GM21360 (cell line): ENCODE measurements at regions not wholly inside any gene's neighbourhood (a gene's known extent, or its start where the extent isn't known, plus 50 kb on each side); places are given as distances from the start of the nearest gene placed in this dataset.
A peak's percentile ranks its signal among the peaks of the same experiment; 100 is the strongest.
"Not testable (repeated sequence)": the region's sequence is repeated elsewhere in the genome, so short reads cannot be mapped to it uniquely, and the experiment has no call there.

Experiments
- ATAC-seq: cut with Tn5 transposase; IDR thresholded peaks from one replicate; pipeline ENCODE4 v1.9.1; 2021; ENCODE audit warnings: mild to moderate bottlenecking, moderate library complexity; ENCODE audit not compliant: unreplicated experiment

DNA sequence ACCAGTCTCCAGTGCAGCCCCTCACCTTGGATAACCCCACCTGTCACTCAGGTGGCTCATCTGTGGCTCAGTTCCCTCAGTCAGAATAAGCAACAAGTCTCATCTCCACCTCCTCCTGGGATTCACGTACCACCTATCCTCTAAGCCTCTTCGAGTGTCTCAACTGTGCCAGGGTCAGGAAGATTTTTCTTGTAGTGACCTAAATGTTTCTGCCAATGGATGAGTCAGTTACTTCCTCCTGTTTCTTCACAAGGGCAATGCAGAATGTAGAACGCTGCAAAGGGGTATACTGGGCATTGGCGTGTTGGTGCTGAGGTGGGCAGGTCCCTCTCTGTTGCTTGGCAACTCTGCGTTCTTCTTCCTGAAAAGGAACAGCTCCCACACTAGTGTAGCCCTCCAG, 213.3 kb upstream of the CXCR4 start:
- ATAC-seq = no peak

- ATAC-seq = no peak
Measured at GRCh38 chr2:136328207-136328795, 210.4 kb upstream of the CXCR4 start.

- ATAC-seq = no peak
Measured at GRCh38 chr2:136327162-136327852, 209.4 kb upstream of the CXCR4 start.

DNA sequence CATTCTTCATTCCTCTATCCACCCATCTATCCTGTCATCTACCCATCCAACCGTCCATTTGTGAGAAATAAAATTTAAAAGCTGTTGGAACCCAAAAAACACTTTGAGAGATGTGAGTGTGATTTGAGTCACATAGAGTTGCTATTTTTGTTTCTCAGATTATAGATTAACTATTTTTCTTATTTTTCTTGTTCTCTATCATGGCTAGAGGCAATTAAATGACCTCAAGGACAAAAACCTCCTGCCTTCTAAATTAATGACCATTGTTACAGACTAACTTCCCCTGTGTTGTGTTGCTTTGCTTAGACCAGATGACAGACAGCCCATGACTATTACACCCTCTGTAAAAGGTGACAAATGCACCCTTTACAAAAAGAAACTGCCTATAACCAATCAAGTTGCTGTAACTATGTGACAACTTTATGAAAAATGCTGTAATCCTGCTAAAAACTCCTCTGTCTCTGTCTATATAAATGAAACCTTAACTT, 207.9 kb upstream of the CXCR4 start:
- no peak for ATAC-seq

DNA sequence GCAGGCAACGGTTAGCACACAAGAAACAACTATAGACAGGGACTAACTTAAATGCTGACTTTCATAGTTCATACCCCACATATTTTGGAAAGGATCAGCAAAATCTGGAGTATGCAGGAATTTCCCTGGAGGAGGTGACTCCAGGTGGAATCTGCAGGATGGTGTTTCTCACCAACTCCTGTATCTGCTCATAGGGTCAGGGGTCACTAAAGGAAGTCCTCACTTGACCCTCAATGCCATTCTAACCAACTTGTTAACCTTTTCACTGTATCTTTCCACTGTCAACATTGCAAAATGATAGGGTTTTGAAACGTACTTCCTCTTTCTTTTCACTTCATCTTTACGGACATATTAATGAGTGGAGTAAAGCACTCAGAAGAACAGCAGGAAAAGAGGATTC, 207.0 kb upstream of the CXCR4 start:
- no peak for ATAC-seq

DNA sequence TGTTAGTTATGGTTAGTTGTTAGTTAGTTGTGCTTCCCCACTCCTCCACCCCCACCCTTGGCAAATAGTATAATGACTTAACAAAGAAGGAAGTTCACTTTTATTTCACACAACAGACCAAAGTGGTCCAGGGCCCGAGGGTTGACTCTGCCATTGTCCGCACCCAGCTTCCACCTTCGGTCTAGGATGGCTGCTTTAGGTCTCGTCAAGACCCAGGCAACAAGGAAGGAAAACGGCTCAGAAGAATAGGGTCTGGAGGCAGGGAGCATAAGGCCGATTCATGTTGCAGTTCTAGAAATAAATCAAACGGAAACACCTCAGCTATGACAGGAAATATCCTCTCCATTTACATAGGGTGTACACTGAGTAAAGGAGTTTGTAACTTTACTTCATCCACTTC, 206.0 kb upstream of the CXCR4 start:
- ATAC-seq = no peak

GRCh38 chr2:136323195-136323594, 205.2 kb upstream of the CXCR4 start:
- no peak for ATAC-seq

- no peak for ATAC-seq
Measured at GRCh38 chr2:136322428-136322827, 204.5 kb upstream of the CXCR4 start.

DNA sequence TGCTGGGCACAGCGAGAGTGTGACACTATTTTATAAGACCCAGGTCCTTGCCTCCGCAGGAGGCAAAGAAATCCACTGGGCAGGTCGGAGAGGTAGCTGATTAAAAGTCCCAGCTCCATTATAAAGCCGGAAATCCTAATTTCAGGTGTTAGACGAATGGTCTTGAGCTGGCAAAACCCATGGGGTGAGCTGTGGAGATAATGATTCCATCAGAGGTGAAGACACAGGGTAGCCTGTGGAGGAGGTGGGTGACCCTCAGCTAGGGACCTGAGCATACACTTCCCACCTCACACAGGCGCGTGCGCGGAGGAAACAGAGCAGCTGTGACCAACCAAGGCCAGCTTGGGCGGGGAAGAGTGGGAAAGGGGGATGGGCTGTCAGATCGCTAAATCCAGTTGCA, 201.7 kb upstream of the CXCR4 start:
- ATAC-seq = no peak

DNA sequence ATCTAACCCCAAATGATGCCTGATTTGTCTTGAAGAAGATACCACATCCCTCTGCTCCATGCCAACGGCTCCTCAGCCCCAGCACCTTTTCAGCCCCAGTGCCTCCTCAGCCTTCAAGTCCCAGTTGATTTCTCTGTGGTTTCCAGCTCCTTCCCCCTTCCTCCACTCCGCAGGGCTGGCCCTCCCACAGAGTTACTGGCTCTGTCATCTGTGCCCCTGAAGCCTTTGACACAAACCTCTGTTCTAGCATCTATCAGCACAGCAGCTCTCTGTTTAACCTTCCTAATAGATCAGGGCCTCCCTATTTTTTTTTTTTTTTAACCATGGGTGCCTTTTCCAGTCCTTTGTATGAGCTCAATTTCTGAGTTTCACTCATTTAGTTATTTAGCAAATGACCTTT, 201.3 kb upstream of the CXCR4 start:
- no peak for ATAC-seq

DNA sequence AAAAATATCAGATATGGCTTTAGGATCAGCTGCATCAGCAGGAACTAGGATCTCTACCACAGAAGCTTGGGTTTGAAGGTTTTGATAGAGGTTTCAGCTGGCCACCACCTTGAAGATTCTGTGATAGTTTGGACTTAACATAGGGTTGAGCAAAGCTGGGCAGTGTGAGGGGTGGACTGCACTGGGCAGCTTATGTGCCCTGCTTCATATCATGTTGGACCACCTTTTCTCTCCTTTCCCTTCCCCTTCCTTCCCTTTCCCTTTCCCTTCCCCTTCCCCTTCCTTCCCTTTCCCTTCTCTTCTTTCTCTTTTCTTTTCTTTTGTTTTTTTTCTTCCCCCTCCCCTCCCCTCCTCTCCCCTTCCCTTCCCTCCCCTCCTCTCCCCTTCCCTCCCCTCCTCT, 196.3 kb upstream of the CXCR4 start:
- ATAC-seq = no peak

DNA sequence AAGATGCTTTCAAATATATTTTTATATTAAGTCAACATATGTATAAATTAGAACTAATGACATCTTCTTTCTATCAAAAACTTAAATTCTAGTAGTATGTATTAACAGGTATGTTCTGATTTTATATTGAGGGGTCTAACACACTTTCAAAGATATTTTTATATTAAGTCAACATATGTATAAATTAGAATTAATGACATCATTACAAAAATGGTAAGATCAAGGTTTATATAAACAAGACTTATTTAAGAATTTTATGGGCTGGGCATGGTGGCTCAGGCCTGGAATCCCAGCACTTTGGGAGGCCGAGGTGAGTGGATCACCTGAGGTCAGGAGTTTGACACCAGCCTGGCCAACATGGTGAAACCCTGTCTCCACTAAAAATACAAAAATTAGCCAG, 194.6 kb upstream of the CXCR4 start:
- not testable (repeated sequence) for ATAC-seq

DNA sequence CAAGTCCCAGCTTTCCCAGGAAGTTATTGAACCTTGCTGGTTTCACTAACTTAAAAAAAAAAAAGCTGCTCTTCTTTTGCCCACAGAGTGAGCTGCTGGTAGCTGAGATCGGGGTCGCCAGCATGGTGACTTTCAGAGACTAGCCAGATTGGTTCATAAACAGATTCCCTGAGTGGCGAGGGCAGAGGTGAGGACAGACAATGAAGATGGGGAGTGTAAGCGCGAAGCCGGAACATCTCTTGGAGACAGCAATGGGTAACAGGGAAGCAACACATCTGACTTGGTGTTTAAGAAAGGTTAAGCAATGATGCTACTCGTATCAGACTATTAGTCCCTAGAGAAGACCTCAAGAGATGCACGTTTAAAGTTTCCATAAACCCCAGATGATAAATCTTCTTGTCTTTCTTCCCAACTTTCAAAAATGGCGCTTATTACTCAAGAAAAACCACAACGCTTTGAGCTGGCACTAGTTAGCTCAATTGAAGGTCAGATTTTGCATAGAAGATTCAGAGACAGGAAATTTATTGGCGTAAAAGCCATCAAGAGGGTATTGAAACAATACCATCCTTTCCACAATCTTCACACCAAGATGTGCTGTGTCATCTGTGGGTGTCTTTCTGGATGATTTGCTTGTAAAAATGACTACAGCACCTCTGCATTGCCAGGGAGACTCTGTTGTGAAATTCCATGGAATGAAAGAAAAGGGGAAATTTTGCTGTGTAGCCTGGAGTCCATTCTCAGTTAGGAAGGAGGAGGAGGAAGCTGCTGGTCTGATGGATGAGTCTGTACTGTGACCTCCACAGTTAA, 193.1 kb upstream of the CXCR4 start:
- ATAC-seq = no peak

GRCh38 chr2:136310005-136310495, 192.1 kb upstream of the CXCR4 start:
- ATAC-seq = peak; percentile 58

- ATAC-seq = no peak
Measured at GRCh38 chr2:136308611-136309010, 190.7 kb upstream of the CXCR4 start.

DNA sequence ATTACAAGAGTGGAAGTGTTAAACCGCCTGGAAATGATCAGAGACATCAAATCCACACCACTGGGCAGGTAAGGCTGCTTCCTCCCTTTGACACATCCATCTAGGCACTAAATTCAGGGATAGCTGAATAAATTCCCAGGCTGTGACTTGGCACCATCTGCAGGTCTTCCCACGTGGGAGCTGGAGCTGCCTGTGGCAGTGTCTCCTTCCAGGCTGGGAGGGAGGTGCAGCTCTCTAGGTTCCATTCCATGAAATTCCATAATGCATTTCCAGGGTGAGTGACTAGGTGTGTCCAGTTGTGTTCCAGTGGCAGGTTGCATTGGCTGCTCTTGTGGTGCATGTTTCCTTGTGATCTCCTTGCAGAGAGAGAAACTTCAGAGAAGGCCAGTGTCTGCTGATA, 188.9 kb upstream of the CXCR4 start:
- ATAC-seq = no peak

GRCh38 chr2:136305517-136306192, 187.7 kb upstream of the CXCR4 start:
- peak; percentile 86 for ATAC-seq

DNA sequence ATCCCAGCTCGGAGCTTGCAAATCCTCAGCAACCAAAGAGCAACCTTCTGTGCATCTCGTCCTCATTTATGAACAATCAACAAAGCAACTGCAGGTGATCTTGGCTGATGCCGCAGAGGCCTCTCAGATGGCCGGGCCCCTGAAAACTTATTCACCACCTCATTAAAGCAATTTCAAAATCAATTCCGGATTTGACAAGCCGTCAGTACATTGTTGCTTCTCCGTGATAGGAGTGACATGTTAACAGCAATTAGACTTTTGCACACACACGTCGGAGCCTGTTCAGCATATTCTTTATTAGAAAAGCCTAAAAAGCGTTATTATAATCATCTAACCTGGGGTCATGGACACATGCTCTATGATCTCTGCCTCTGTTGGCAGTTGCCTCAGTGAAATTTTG, 183.1 kb upstream of the CXCR4 start:
- no peak for ATAC-seq

DNA sequence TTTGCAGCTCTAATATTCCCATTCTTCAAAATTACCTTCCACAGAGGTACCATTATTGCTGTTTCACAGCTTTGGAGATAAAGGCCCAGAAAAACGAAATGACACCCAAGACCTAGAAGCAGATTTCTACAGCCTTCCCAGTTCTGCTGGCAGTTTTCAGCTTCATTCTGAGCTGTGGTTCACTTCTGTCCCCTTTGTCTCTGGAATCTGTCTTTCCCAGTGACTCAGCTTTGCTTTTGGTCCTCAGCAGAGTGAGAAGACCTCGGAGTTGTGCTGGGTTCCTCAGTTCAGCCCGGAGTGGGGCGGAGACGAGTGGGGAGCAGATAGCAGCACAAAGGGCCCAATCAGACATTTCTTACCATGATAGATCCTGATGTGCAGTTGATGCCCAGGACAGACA, 180.7 kb upstream of the CXCR4 start:
- no peak for ATAC-seq

- ATAC-seq = no peak
Measured at GRCh38 chr2:136297994-136298393, 180.0 kb upstream of the CXCR4 start.

DNA sequence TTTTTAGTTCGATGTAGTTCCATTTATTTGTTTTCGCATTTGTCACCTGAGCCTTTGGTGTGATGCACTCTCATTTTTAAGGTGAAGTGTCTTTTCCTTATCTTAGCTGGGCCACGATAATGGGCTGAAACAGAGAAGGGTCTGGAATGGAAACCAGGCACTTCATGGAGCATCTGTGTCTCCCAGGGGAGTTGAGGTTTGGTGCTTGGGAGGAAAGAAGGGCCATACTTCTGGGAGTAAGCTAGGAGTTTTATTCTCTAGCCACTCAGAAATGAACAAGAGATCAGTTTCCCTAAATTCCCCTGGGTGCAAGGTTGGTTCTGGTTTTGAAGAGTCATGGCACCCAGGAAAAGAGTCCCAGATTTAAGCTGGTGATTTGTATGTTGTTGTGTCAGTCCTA, 179.4 kb upstream of the CXCR4 start:
- ATAC-seq = no peak
